SK-N-SH (cell line): ENCODE measurements at regions not wholly inside any gene's neighbourhood (a gene's known extent, or its start where the extent isn't known, plus 50 kb on each side); places are given as distances from the start of the nearest gene placed in this dataset.
"Not testable (repeated sequence)": the region's sequence is repeated elsewhere in the genome, so short reads cannot be mapped to it uniquely, and the experiment has no call there.

Source experiments
- CTCF ChIA-PET: fragments of 300-600, 350-600 bp; formaldehyde crosslinking; extraction: SDS; loops from one replicate; lab custom pipeline; 2021; lab: Yijun Ruan, JAX
- POLR2A ChIA-PET: fragments of 350-600 bp; sonication (Branson Sonifier 250); formaldehyde crosslinking; extraction: SDS; loops from one replicate; lab custom pipeline; 2020; ENCODE audit warnings: antibody characterized with exemption, inconsistent platforms; lab: Yijun Ruan, JAX
- DNase-seq: peaks from one replicate; pipeline ENCODE4 v3.0.0; 2012
- H2AFZ ChIP-seq: fragments of 200-600 bp; sonication (generic); 2 replicates; pipeline ENCODE4 v1.8.1; 2016; ENCODE audit warnings: antibody characterized with exemption, mild to moderate bottlenecking, low read depth
- H3F3A ChIP-seq: fragments of 200-600 bp; sonication (generic); replicated peaks from 2 replicates; pipeline ENCODE3; 2016; ENCODE audit warnings: antibody characterized with exemption, mild to moderate bottlenecking; ENCODE audit not compliant: insufficient read depth
- H3K27ac ChIP-seq, 2 experiments: fragments of 200-500 bp in 1 of 2; fragments of 200-600 bp in 1 of 2; sonication (Bioruptor generic) in 1 of 2; sonication (generic), shearing (Covaris generic) in 1 of 2; 2 replicates each; pipeline versions ENCODE4 v1.5.1 to v1.6.1; 2014 to 2016; ENCODE audit warnings: low read depth in 2 of 2, inconsistent platforms in 1 of 2, low read length in 1 of 2, mild to moderate bottlenecking in 1 of 2, mixed read lengths in 1 of 2
- H3K27me3 ChIP-seq: fragments of 200-600 bp; sonication (generic), shearing (Covaris generic); 2 replicates; pipeline ENCODE4 v1.6.1; 2016; ENCODE audit warnings: mixed run types; ENCODE audit not compliant: insufficient read depth
- H3K36me3 ChIP-seq, 2 experiments: fragments of 200-500 bp in 1 of 2; fragments of 200-600 bp in 1 of 2; sonication (Bioruptor generic) in 1 of 2; sonication (generic) in 1 of 2; replicated peaks in 1 of 2; 2 replicates each; pipeline versions ENCODE3 to v1.5.1; 2014 to 2016; ENCODE audit warnings: low read length in 1 of 2, mild to moderate bottlenecking in 1 of 2; ENCODE audit not compliant: insufficient read depth in 2 of 2, control insufficient read depth in 1 of 2
- H3K4me1 ChIP-seq, 2 experiments: fragments of 200-500 bp in 1 of 2; fragments of 200-600 bp in 1 of 2; sonication (Bioruptor generic) in 1 of 2; sonication (generic), shearing (Covaris generic) in 1 of 2; 2 replicates each; pipeline versions ENCODE4 v1.5.1 to v1.6.1; 2014 to 2016; ENCODE audit warnings: low read depth in 1 of 2, low read length in 1 of 2, mixed run types in 1 of 2; ENCODE audit not compliant: insufficient read depth in 2 of 2, control insufficient read depth in 1 of 2
- H3K4me2 ChIP-seq: fragments of 200-600 bp; sonication (generic), shearing (Covaris generic); 2 replicates; pipeline ENCODE4 v1.6.1; 2017; ENCODE audit warnings: mixed run types
- H3K4me3 ChIP-seq, 2 experiments: fragments of 200-500 bp in 1 of 2; fragments of 200-600 bp in 1 of 2; sonication (Bioruptor generic) in 1 of 2; sonication (generic), shearing (Covaris generic) in 1 of 2; 2 replicates each; pipeline versions ENCODE4 v1.5.1 to v1.8.1; 2014 to 2016; ENCODE audit warnings: low read depth in 2 of 2, inconsistent platforms in 1 of 2, low read length in 1 of 2, mild to moderate bottlenecking in 1 of 2, mixed read lengths in 1 of 2, moderate library complexity in 1 of 2
- H3K79me2 ChIP-seq: fragments of 200-600 bp; sonication (generic); 2 replicates; pipeline ENCODE4 v1.8.1; 2017; ENCODE audit warnings: mild to moderate bottlenecking; ENCODE audit not compliant: insufficient read depth
- H3K9ac ChIP-seq: fragments of 200-600 bp; sonication (generic); 2 replicates; pipeline ENCODE4 v1.6.1; 2017; ENCODE audit warnings: mixed run types
- H3K9me2 ChIP-seq: fragments of 200-600 bp; sonication (generic); 2 replicates; pipeline ENCODE4 v1.6.1; 2017; ENCODE audit warnings: mixed run types
- H3K9me3 ChIP-seq: fragments of 200-600 bp; sonication (generic); 2 replicates; pipeline ENCODE4 v1.6.1; 2017; ENCODE audit warnings: mixed run types, mild to moderate bottlenecking, moderate library complexity
- H4K20me1 ChIP-seq: fragments of 200-600 bp; sonication (generic); 2 replicates; pipeline ENCODE4 v1.6.1; 2017; ENCODE audit warnings: mild to moderate bottlenecking, mixed run types; ENCODE audit not compliant: insufficient read depth
- CHD2 ChIP-seq: fragments of 150-350 bp; IDR thresholded peaks from 2 replicates; pipeline ENCODE4 v1.6.1; 2018; ENCODE audit warnings: low read length; ENCODE audit not compliant: partially characterized antibody
- ELF1 ChIP-seq: IDR thresholded peaks from 2 replicates; pipeline ENCODE4 v1.4.0; 2012
- FOXJ3 ChIP-seq: sonication (generic); formaldehyde crosslinking; IDR thresholded peaks from 2 replicates; pipeline ENCODE4 v1.5.1; 2020; ENCODE audit warnings: mild to moderate bottlenecking, missing genetic modification reagents
- GATA2 ChIP-seq: sonication (generic); formaldehyde crosslinking; IDR thresholded peaks from 2 replicates; pipeline ENCODE4 v1.5.0; 2020; ENCODE audit warnings: mild to moderate bottlenecking, missing genetic modification reagents
- NFIC ChIP-seq: IDR thresholded peaks from 2 replicates; pipeline ENCODE4 v1.4.0; 2012; ENCODE audit warnings: borderline replicate concordance
- NRF1 ChIP-seq: IDR thresholded peaks from 2 replicates; pipeline ENCODE4 v1.6.1; 2012; ENCODE audit warnings: low read depth, mild to moderate bottlenecking, low read length
- RAD21 ChIP-seq: IDR thresholded peaks from 2 replicates; pipeline ENCODE4 v1.6.1; 2012; ENCODE audit warnings: mild to moderate bottlenecking, low read length
- RFX5 ChIP-seq: IDR thresholded peaks from 2 replicates; pipeline ENCODE4 v1.6.1; 2012; ENCODE audit warnings: mild to moderate bottlenecking, improper control_type of control experiment, low read length
- RXRA ChIP-seq: IDR thresholded peaks from 2 replicates; pipeline ENCODE4 v1.4.0; 2012; ENCODE audit warnings: low read depth, mild to moderate bottlenecking, borderline replicate concordance
- SIN3A ChIP-seq: IDR thresholded peaks from 2 replicates; pipeline ENCODE4 v1.6.1; 2012; ENCODE audit warnings: low read depth, mild to moderate bottlenecking, low read length, moderate library complexity, borderline replicate concordance
- SMC3 ChIP-seq: IDR thresholded peaks from 2 replicates; pipeline ENCODE4 v1.6.1; 2012; ENCODE audit warnings: low read depth, low read length, improper control_type of control experiment
- TCF12 ChIP-seq: IDR thresholded peaks from 2 replicates; pipeline ENCODE4 v1.4.0; 2012
- WGBS: methylation state at CpG from one replicate; pipeline ENCODE4 v1.1.6; 2017; ENCODE audit warnings: low lambda C conversion rate; 5-methylcytosine and 5-hydroxymethylcytosine counted together
- TF ChIP-seq, protein P1 (sequence below): IDR thresholded peaks from 2 replicates; pipeline ENCODE4 v1.4.0; 2012; ENCODE audit warnings: low read depth, borderline replicate concordance
- TF ChIP-seq, protein P2 (sequence below): IDR thresholded peaks from 2 replicates; pipeline ENCODE4 v1.4.0; 2012; ENCODE audit warnings: low read depth, borderline replicate concordance
- TF ChIP-seq, protein P3 (sequence below): fragments of 200-600 bp; sonication (generic); IDR thresholded peaks from 2 replicates; pipeline ENCODE4 v1.6.1; 2017; ENCODE audit warnings: antibody characterized with exemption, mild to moderate bottlenecking, moderate library complexity

DNA sequence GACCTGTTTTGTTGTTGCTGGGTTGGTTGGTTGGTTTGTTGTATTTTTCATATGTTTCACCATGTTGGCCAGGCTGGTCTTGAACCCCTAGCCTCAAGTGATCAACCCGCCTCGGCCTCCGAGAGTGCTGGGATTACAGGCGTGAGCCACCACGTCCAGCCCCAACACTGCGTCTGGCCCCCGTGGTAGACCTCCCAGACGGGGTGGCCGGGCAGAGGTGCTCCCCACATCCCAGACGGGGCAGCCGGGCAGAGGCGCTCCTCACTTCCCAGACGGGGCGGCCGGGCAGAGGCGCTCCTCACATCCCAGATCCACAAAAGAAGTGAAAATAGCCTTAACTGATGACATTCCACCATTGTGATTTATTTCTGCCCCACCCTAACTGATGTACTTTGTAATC, 76.2 kb upstream of the PABPC3 start:
- peaks cover 11% of the 10 kb centered on the region; the same call in 1 of the 2 replicates for H3K27me3 ChIP-seq
- POLR2A ChIA-PET, H3K79me2 ChIP-seq, H3K27ac ChIP-seq, H3K36me3 ChIP-seq, H3K9ac ChIP-seq, H2AFZ ChIP-seq, H3K9me3 ChIP-seq, H3K4me3 ChIP-seq, DNase-seq, H4K20me1 ChIP-seq, H3K4me1 ChIP-seq, H3K4me2 ChIP-seq, H3F3A ChIP-seq, H3K9me2 ChIP-seq: not testable (repeated sequence)
- CTCF ChIA-PET, result interaction anchor here (1.0 kb wide), 1 partner anchor 18 kb away, joined by 3 read pairs; no protein-coding TSS in a partner anchor
- 83% methylated on average over 11 of the region's 16 CpGs for WGBS

DNA sequence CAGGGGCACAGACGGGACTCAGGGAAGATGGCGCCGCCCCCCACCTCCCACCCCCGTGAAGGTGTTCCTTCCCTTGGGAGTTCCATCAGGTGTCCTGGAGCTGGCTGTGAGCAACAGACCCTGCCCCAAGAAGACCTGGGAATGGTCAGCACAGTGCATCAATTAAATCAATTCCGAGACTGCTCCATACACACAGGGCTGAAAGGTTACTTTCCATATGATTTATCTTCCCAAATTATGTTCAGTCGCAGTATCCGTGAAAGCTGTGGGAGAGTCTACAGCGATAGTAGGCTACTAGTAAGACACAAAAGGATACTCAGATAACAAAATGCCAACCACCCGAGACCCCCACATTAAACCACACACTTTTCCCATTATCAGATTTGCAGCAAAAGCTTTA, 71.8 kb upstream of the PABPC3 start:
- no peaks in the 10 kb centered on the region for H3K9me2 ChIP-seq
- H3K9me3 ChIP-seq, result no peaks in the 10 kb centered on the region
- POLR2A ChIA-PET, result no interaction called here
- no peaks in the 10 kb centered on the region for H3K36me3 ChIP-seq
- no peak overlapping the region for H3K4me2 ChIP-seq
- no peak overlapping the region for H2AFZ ChIP-seq
- H3K27me3 ChIP-seq, result peaks cover 16% of the 10 kb centered on the region; the same call in 1 of the 2 replicates
- no peak overlapping the region for H3K27ac ChIP-seq
- no peaks in the 10 kb centered on the region for H3F3A ChIP-seq
- H3K9ac ChIP-seq, result no peak overlapping the region
- 9% methylated on average over 6 of the region's 9 CpGs for WGBS
- H4K20me1 ChIP-seq, result no peaks in the 10 kb centered on the region
- no peak for DNase-seq
- H3K79me2 ChIP-seq, result no peaks in the 10 kb centered on the region
- H3K4me1 ChIP-seq, result no peaks in the 10 kb centered on the region
- CTCF ChIA-PET, result no interaction called here
- TF ChIP-seq SIN3A (no peak), FOXJ3 (CRISPR knock-in tag) (no peak), RFX5 (no peak), SMC3 (no peak), CHD2 (no peak), ELF1 (no peak), TCF12 (no peak), GATA2 (CRISPR knock-in tag) (no peak), NRF1 (no peak), RXRA (no peak), NFIC (no peak), RAD21 (no peak)
- TF ChIP-seq, protein P1, sequence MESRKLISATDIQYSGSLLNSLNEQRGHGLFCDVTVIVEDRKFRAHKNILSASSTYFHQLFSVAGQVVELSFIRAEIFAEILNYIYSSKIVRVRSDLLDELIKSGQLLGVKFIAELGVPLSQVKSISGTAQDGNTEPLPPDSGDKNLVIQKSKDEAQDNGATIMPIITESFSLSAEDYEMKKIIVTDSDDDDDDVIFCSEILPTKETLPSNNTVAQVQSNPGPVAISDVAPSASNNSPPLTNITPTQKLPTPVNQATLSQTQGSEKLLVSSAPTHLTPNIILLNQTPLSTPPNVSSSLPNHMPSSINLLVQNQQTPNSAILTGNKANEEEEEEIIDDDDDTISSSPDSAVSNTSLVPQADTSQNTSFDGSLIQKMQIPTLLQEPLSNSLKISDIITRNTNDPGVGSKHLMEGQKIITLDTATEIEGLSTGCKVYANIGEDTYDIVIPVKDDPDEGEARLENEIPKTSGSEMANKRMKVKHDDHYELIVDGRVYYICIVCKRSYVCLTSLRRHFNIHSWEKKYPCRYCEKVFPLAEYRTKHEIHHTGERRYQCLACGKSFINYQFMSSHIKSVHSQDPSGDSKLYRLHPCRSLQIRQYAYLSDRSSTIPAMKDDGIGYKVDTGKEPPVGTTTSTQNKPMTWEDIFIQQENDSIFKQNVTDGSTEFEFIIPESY, result no peak
- TF ChIP-seq, protein P2, sequence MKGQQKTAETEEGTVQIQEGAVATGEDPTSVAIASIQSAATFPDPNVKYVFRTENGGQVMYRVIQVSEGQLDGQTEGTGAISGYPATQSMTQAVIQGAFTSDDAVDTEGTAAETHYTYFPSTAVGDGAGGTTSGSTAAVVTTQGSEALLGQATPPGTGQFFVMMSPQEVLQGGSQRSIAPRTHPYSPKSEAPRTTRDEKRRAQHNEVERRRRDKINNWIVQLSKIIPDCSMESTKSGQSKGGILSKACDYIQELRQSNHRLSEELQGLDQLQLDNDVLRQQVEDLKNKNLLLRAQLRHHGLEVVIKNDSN, result no peak
- TF ChIP-seq, protein P3, sequence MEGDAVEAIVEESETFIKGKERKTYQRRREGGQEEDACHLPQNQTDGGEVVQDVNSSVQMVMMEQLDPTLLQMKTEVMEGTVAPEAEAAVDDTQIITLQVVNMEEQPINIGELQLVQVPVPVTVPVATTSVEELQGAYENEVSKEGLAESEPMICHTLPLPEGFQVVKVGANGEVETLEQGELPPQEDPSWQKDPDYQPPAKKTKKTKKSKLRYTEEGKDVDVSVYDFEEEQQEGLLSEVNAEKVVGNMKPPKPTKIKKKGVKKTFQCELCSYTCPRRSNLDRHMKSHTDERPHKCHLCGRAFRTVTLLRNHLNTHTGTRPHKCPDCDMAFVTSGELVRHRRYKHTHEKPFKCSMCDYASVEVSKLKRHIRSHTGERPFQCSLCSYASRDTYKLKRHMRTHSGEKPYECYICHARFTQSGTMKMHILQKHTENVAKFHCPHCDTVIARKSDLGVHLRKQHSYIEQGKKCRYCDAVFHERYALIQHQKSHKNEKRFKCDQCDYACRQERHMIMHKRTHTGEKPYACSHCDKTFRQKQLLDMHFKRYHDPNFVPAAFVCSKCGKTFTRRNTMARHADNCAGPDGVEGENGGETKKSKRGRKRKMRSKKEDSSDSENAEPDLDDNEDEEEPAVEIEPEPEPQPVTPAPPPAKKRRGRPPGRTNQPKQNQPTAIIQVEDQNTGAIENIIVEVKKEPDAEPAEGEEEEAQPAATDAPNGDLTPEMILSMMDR, result no peak
- no peak overlapping the region for H3K4me3 ChIP-seq
